HG02763 (cell line): ENCODE measurements at regions not wholly inside any gene's neighbourhood (a gene's known extent, or its start where the extent isn't known, plus 50 kb on each side); places are given as distances from the start of the nearest gene placed in this dataset.
"Not testable (repeated sequence)": the region's sequence is repeated elsewhere in the genome, so short reads cannot be mapped to it uniquely, and the experiment has no call there.

ENCODE experiments used
- ATAC-seq: cut with Tn5 transposase; IDR thresholded peaks from one replicate; pipeline ENCODE4 v1.9.1; 2021; ENCODE audit warnings: mild to moderate bottlenecking, moderate library complexity; ENCODE audit not compliant: unreplicated experiment

DNA sequence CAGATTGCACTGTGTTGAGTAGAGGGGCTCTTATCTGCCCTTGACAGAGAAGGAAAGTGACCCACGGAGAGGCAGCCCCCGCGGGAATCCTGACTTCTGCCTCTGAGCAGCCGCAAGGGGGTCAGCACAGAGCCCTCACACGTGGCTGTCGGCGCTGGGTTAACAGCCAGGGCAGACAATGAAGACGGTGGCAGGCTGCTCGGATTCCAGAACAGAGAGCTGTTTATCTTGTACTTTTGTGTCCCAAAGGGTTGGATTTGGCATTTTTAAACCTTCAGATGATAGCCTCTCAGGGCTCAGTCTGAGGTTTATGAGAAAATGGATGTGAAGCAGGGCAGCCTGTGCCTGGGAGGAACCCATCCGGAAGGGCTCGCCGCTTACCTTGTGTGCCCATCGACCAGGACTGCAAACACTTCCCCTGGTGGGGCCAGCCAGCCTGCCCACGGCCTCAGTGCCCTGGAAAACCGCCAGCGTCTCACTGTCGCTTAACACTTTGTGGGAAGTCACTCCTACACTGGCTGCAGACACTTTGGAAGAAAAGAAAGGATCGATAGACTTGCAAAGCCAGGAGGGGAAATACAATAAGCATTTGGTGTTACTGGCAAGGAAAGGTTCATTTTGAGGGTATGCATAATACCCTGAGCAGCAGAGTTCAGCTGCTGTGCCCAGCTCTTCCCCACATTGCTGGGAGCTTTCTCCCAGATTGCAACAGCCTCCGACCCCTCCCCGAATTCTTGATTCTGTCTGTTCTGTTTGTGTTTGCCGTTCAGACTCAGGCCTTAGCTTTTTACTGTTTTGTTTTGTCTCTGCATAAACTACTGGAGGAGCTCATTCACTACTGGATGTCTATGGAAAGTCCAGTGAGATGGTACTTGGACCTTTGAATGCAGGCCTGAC lies 325.3 kb upstream of the MYT1L start:
- ATAC-seq, result no peak

DNA sequence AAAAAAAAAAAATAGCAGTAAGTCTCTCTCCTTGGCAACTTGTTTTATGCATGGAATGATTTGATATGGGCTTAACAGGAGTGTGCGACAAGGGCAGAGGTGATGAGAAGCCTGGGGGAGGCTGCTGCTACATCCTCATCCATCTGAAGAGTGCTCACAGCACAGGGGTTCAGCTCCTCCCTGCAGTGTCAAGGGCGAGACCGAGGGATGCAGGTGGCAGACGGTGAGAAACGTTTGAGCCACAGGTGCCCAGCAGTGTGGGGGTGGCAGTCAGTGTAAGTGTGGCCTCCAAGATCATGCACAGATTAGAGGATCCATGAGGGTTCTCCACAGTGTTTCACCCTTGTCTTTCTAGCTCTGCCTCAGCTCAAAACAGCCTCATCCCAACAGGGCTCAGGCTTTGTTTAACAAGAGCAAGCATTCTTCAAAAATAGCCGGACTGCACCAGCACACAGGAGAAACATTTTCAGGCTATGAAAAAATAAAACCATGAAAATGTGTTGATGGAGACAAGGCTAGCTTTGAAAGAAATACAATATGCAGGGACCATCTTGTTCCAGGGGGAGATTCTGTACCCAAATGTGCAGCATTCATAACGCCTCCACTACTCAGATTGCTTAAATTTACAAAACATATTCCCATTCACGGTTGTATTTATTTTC lies 324.5 kb upstream of the MYT1L start:
- no peak for ATAC-seq

DNA sequence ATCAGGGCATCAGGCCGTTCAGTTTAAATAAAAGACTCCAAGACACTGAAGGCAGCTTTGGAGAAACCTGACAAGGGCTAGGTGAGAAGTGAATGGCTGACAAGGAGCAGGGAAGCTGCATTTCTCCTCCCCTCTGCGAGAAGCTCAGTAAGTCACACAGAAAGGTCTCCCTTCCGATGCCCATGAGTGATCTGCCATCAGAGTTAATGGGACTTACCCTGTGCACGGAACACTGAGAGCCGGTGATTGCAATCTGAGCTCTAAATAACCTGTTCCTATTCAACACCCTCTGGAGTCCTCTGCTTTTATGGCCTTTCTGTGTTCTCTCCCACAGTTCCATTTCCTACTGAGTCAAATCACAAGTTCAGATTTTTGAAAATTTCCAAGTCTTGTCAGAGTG lies 322.2 kb upstream of the MYT1L start:
- ATAC-seq, result no peak

DNA sequence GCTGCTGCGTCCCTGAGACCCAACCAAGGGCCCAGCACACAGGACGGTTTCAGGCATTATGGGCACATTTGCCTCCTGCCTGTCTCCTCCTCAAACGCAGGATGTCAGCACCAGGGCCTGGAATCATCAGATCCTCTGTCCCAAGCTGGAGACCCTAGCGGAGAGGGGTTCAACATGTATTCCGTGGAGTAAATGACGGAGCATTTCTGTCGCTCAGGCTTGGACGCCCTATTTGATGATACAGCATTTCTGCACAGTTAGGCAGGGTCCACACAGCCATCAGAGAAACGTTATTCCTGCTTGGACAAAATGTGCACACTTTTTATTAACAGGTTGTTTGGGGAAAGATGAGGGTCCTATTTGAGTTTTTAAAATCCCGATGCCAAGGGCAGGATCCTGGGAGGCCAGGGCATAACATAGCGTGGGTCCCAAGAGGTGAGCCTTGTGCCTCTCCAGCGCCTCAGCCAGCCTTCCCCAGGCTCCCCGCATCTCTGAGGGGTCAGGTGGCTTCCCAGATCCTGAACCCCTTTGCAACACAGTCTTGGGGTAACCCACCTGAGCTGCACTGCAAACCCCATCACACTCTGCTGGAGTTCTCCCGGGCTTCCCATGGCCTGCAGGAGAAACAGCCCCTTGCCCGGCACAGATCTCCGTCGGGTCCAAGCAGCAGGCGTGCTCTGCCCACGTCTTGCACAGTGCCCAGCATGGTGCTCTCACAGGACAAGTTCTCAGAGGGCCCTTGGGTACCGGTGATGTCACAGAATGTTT lies 319.7 kb upstream of the MYT1L start:
- ATAC-seq, result no peak

DNA sequence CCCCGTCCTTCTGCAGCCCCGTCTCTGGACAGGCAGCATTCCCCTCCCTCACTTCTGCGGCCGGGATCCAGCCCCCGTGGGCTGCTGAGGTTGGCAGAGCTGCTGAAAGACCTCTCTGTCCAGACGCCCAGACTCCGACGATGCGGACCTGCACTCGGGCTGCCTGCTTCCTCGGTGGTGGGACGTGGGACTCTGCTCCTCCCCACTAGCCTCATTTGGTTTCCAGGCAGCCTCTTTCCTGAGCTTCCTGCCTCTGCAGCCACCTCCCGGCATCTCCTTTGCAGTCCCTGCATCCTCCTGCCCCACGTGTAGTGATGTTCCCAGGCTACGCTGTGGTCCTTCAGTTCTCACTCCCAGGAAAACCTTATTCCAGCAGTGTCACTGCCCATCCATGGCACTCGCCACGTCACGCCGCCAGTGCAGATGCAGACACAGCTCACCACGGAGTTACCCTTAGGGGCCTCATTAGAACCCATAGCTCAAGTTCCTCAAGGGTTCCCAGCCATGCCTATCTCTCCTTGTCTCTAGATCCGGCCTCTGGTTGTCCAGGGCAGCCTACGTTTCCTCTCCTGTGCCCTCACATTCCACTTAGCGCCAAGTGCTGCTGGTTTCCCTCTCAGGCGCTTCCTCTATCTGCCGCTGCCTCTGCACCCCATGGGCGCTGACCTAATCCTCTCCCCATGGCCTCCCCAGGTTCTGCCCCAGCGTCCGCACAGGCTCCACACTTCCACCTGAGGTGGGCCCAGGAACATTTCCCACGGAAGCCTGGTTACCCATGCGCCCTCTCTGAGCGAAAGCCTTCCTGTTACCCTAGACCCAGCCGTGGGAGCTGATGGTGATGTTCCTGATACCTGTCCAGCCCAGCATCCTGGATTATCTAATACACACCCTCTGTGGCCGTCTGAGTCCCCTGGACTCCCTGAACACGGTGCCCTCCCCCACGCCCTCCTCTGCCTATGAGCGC lies 318.3 kb upstream of the MYT1L start:
- no peak for ATAC-seq

DNA sequence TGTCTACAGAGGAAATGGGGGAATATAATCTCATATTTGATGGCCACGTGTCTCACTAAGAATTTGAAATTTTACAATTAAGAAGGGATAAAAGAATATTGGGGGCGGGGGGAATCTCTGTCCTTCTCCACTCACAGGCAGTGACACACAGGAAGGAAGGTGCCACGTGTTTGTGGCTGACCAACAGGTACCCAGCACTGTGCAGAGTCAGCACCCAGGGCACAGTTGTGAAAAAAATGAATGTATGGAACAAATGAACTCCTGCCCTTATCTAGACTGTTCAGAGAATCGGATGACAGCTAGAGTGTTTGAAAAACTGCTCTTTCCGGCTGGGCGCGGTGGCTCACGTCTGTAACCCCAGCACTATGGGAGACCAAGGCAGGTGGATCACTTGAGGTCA lies 317.0 kb upstream of the MYT1L start:
- no peak for ATAC-seq

DNA sequence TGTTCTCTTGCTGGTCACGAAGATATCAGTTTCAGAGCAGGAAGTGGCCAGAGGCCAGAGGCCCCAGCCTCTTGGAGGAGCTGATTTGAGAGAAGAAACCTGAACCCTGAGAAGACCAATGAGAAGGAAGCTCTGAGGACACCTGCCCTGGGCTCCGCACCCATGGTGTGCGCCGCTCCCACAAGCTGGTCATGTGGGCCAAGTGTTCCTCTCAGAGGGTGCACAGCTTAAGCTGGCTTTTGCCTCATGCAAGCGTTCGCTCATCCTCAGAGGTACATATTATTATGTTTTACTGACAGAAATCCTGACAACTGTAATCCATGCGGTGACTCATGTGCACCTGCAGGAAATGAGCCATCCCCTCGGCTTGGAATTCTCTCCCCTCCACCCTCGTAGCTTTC lies 316.1 kb upstream of the MYT1L start:
- no peak for ATAC-seq

DNA sequence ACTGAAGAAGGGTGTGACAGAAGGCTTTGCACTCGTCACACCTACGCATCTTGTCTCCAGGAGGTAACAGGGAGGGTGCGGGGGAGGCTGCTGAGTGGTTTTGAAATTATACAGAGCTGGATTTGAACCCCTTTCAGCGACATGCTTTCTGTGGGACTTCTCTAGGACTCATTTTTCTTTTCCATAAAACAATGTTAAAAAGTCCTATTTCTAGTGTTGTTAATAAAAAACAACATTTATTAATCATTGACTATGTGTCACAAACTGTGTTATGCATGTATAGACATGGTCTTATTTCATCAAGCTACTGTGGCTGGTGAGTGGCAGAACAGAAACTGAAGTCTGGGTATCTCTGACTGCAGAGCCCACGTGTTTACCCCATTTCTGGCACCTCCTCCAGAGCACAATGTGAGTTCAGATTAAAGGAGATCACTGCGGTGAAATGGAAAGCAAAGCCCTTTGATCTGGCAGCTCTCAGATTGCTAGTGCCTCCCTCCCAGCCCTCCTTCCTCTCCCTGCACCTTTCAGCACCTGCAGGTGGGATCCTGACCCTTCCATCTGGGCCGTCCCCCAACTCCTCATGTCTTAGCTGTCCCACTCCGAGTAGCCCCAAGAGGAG lies 315.5 kb upstream of the MYT1L start:
- peak; percentile 62 for ATAC-seq

DNA sequence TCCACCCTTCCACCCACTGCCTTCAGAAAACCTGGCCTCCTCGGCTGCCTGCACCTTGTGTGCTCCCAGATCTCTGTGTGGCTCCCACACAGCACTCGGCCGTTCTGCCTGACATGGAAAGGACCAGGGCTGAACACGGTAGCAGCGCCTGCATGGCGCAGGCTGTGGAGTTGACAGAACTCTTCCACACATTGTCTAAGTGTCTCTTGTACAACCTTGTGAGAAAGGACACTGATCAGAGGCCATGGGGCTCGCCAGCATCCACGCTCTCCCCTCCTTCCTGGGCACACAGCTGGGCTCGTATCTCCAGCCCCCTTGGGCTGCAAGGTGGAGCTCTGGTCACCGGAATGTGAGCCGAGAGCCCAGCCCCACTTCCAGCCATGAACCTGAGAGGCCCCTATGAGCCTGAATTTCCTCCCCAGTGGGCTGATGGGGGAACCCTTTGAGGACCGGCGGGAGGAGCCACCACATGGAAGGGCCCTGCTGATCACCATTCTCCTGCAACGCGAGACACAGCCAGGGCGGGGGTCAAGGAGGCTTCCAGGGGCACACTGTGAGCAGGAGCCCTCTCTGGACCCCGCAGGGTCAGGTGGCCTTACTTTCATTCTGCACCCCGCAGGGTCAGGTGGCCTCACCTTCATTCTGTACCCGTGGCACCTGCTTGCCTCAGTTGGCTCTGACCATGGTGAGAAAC lies 314.2 kb upstream of the MYT1L start:
- no peak for ATAC-seq

DNA sequence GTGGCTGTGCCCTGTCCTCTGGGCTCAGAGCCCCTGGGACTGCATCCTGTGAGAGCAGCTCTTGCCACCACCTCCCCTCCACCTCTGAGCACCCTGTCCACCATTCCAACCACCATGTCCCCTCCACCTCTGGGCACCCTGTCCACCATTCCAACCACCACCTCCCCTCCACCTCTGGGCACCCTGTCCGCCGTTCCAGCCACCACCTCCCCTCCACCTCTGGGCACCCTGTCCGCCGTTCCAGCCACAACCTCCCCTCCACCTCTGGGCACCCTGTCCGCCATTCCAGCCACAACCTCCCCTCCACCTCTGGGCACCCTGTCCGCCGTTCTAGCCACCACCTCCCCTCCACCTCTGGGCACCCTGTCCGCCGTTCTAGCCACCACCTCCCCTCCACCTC lies 313.7 kb upstream of the MYT1L start:
- not testable (repeated sequence) for ATAC-seq

DNA sequence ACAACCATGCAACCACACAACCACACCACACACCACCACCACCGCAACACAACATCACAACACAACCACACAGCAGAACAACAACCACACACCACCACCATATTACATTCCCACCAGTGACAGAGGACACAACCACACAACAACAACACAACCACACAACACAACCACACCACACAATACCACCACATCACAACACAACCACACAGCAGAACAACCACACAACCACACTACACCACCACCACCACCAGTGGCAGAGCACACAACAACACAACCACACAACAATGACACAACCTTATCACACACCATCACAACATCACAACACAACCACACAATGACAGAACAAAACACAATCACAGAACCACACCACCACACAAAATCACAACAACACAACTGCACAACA lies 313.0 kb upstream of the MYT1L start:
- no peak for ATAC-seq

DNA sequence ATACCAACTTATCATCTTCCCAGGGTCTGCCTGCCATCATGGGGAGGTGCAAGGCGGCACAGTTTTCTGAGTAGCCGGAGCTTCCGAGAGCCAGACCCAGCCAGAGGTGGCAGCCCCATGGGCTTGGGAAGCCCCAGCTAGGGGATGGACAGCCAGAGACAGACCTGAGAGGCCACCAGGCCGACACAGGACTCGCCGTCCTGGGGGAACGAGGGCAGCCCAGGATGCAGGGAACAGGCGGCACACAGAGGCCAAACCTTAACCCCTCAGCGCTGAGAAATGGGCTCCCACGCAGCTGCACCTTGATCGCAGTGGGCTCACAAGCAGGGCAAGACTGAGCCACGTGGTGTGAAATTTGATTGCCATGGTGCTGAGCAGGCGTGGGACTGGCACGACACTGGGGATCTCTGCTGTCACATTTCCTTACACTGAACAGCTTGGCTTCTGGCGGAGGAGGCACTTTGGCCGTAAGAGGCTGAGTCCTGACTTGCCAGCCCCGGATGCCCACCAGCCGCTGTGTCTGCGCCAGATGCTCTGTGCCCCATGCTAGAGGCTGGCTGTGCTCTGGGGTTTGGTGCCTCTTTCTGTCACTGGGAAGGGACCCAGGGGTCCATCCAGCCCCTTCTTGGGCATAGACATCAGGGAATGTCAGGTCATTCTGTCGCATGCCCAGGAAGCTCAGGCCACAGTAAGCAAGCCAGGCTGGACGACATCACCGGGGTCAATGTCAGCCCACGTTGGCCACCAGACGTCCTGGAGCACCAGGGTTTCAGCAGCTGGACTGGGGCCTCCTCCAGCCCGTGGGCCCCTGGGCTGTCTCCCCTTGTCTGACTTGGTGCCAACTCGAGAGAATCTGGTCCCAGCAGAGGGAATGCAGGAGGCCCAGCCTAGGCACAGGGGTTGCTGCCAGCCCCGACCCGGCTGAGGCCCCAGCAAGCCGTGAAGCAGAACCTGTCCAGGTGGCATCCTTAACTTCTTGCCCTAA lies 312.1 kb upstream of the MYT1L start:
- ATAC-seq, result no peak

DNA sequence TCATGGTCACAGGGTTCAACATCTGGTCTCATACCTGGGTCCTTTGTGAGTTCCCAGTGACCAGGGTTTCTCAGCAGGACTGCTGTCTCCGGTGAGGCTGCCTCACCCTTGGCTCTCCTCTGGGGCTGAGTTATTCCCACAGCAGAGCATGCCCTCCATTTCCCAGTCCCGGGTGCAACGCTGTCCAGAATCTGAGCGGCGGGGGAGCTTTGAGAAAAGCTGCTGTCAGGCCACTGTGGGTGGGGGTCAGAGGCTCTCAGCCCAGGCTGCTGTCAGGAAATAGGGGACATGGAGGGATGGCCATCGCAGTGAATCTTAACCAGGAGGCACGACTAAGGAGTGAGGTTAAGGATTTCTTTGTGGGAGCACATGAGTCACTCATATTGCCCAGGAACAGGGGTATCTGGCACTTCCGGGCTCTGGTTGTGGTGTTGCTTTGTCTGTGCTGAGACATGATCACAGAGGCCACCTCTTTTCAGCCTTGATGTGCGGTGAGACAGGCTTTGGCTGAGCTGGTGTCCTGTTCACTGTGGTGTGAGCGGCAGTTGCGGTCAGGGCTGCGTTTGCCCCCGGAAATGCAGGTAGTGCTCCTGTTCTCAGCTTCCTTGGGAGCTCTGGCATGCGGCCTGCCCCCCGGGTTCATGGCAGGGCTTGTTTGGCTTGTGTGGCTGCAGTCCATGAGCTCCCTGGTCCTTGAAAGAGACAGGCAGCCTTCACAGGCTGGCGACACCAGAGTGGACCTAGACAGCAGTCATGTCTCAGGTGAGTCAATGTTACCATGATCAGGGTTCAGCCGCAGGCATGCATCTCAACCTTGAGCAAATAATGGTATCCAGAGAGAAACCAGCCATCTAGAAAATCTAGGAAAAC lies 310.7 kb upstream of the MYT1L start:
- no peak for ATAC-seq

DNA sequence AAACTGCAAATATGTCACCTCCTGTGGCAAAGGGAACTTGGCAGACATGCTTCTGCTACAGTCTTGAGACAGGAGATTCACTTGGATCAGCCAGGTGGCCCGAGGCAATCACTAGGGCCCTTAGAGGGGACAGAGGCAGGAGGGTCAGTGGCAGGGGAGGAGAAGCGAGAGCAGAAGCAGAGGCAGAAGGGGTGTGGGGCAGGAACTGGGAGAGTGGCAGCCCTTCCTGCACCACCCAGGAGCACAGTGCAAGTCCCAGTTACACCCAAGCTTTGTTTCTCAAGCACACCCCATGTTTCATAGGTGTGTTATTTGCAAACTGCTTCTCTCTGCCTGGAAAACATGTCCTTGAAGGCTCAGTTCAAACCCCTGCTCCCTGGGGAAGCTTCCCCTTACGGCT lies 309.7 kb upstream of the MYT1L start:
- no peak for ATAC-seq

DNA sequence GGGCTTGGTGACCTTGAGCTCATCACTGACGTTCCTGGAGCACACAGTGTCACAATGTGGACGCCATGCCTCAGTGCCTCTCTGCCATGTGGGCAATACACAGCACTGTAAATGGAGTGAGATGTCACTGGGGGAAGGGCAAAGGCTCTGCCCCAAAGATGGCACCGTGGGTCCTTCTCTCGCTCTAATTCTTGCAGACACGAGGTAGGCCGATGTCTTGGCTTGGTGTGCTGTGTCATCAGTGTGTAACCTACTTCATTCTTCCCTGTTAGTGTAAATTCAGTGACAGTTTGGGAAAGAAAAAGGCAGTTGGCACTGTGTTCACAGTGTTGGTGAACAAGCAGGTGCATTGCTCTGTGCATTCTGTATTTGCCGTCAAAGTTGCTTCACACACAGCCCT lies 309.3 kb upstream of the MYT1L start:
- no peak for ATAC-seq

DNA sequence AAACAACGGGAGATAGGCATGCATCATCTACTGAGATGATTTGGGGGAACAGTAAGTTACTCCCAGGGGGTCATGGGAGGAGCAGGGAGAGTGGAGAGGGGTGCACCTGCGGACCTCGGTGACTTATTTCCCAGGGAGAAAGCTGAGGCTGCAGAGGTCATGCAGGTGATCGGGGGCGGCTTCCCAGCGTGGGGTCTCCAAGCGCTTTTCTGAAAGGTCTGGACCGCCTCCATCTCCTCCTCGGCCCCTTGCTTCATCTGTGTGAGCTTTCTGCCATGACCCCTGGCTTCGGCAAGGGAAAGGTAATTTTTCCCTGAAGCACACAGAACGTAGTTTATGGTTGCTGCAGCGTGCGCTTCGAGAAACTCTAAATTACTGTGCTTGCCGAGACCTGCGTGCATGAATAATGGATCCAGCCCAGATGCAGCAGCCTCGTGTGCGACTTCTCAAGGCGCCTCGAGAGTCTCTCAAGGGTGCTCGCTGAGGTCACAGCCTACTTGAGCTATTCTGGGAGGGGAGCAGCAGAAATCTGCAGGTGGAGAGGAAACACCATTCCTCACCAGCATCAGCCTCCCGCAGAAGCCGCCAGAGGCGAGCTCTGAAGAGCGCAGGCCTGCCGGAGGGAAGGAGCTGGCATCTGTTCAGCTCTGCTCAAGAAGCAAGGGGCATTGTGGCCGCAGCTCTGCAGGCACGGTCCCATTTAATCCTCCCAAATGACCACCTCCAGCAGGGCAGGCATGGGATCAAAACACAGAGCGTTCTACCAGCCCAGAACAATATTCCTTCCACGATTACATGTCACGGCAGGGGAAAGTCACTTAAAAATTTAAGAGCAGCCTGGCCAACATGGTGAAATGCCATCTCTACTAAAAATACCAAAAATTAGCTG lies 308.4 kb upstream of the MYT1L start:
- no peak for ATAC-seq
